ENCODE measurements at regions not wholly inside any gene's neighbourhood (a gene's known extent, or its start where the extent isn't known, plus 50 kb on each side); places are given as distances from the start of the nearest gene placed in this dataset.

DNA sequence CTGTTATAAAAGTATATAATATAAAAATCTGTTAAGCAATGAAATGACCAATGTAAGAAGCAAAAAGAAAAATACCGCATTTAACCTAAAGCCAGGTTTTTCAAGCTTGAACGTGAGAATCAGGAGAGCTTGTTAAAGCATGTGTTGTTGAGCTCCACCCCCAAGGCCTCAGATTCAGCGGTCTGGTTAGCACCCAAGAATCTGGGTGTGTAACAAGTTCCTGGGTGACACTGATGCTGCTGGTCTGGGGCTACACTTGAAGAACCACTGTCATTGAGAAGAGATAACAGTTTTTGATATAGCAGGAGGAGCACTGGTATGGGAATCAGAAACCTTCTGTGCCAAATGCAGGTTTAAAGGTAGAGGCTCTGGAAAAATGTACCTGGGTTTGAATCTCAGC, 154.0 kb downstream of the ID4 start:
- TF ChIP-seq, protein P1, sequence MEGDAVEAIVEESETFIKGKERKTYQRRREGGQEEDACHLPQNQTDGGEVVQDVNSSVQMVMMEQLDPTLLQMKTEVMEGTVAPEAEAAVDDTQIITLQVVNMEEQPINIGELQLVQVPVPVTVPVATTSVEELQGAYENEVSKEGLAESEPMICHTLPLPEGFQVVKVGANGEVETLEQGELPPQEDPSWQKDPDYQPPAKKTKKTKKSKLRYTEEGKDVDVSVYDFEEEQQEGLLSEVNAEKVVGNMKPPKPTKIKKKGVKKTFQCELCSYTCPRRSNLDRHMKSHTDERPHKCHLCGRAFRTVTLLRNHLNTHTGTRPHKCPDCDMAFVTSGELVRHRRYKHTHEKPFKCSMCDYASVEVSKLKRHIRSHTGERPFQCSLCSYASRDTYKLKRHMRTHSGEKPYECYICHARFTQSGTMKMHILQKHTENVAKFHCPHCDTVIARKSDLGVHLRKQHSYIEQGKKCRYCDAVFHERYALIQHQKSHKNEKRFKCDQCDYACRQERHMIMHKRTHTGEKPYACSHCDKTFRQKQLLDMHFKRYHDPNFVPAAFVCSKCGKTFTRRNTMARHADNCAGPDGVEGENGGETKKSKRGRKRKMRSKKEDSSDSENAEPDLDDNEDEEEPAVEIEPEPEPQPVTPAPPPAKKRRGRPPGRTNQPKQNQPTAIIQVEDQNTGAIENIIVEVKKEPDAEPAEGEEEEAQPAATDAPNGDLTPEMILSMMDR (IDR thresholded peaks at IDR 0.05), result no peak
- TF ChIP-seq POLR2AphosphoS5 (IDR thresholded peaks at IDR 0.05) (no peak), POLR2A (IDR thresholded peaks at IDR 0.05) (no peak)

All from suprapubic skin (tissue), 4 donors.